NCI-H2081 treated with DMSO at 0.1 percent for 48 hours (cell line): ENCODE measurements at regions not wholly inside any gene's neighbourhood (a gene's known extent, or its start where the extent isn't known, plus 50 kb on each side); places are given as distances from the start of the nearest gene placed in this dataset.
"Not testable (repeated sequence)": the region's sequence is repeated elsewhere in the genome, so short reads cannot be mapped to it uniquely, and the experiment has no call there.

ENCODE experiments used
- DNase-seq: peaks from one replicate; lab custom pipeline; 2025; lab: John Stamatoyannopoulos, UW

GRCh38 chr5:38680094-38680825, 123.8 kb upstream of the LIFR start:
- no peak for DNase-seq

GRCh38 chr5:38681029-38681706, 124.7 kb upstream of the LIFR start:
- no peak for DNase-seq

GRCh38 chr5:38681966-38682365, 125.5 kb upstream of the LIFR start:
- DNase-seq = no peak

GRCh38 chr5:38686658-38687057, 130.2 kb upstream of the LIFR start:
- DNase-seq = no peak

- no peak for DNase-seq
Observed at GRCh38 chr5:38692346-38692745, 135.9 kb upstream of the LIFR start.

GRCh38 chr5:38692781-38693527, 136.5 kb upstream of the LIFR start:
- no peak for DNase-seq

GRCh38 chr5:38695021-38695958, 138.8 kb upstream of the LIFR start:
- no peak for DNase-seq

GRCh38 chr5:38697013-38697412, 140.6 kb upstream of the LIFR start:
- DNase-seq = no peak

- DNase-seq = not testable (repeated sequence)
Observed at GRCh38 chr5:38705529-38705928, 140.3 kb upstream of the OSMR start.

GRCh38 chr5:38706376-38706775, 139.4 kb upstream of the OSMR start:
- no peak for DNase-seq

- no peak for DNase-seq
Observed at GRCh38 chr5:38707352-38708210, 138.2 kb upstream of the OSMR start.

- no peak for DNase-seq
Observed at GRCh38 chr5:38709678-38710306, 136.0 kb upstream of the OSMR start.

GRCh38 chr5:38710627-38711026, 135.2 kb upstream of the OSMR start:
- DNase-seq = no peak

- DNase-seq = no peak
Observed at GRCh38 chr5:38712391-38712790, 133.4 kb upstream of the OSMR start.

GRCh38 chr5:38714240-38714639, 131.6 kb upstream of the OSMR start:
- no peak for DNase-seq

GRCh38 chr5:38714703-38715355, 131.0 kb upstream of the OSMR start:
- DNase-seq = no peak

- DNase-seq = no peak
Observed at GRCh38 chr5:38715696-38716095, 130.1 kb upstream of the OSMR start.

GRCh38 chr5:38716516-38716915, 129.3 kb upstream of the OSMR start:
- DNase-seq = no peak

GRCh38 chr5:38718771-38719391, 126.9 kb upstream of the OSMR start:
- no peak for DNase-seq
